Right cardiac atrium (tissue), 5 donors: ENCODE measurements at regions not wholly inside any gene's neighbourhood (a gene's known extent, or its start where the extent isn't known, plus 50 kb on each side); places are given as distances from the start of the nearest gene placed in this dataset.

ENCODE experiments used
- ATAC-seq, 2 donors: fragments of 200-7000 bp; cut with Tn5 transposase; one replicate each; pipeline versions ENCODE4 v1.8.0 to v1.9.1; 2020; ENCODE audit warnings: moderate library complexity in 2 of 2, mild to moderate bottlenecking in 1 of 2
- DNase-seq, 3 donors: peaks; one replicate each; pipeline ENCODE4 v3.0.0-alpha.2; 2020
- H3K27ac ChIP-seq: one replicate; pipeline ENCODE4 v1.5.1; 2013; ENCODE audit warnings: mild to moderate bottlenecking, low read length, control low read depth, moderate library complexity
- H3K27me3 ChIP-seq: one replicate; pipeline ENCODE4 v1.6.1; 2013; ENCODE audit not compliant: control insufficient read depth, insufficient read depth
- H3K4me1 ChIP-seq: one replicate; pipeline ENCODE4 v1.6.1; 2013; ENCODE audit warnings: low read length; ENCODE audit not compliant: control insufficient read depth, insufficient read depth
- H3K4me3 ChIP-seq: one replicate; pipeline ENCODE4 v1.5.1; 2013; ENCODE audit warnings: low read length, control low read depth
- H3K9me3 ChIP-seq: one replicate; pipeline ENCODE4 v1.6.1; 2013; ENCODE audit warnings: low read length; ENCODE audit not compliant: control insufficient read depth
- WGBS: extraction: QIAGEN DNeasy Blood & Tissue Kit; methylation state at CpG from one replicate; pipeline ENCODE4 v1.1.7; 2013; 5-methylcytosine and 5-hydroxymethylcytosine counted together
- intact Hi-C, 4 donors: fragments of 100-400 bp; cut with DNase I; formaldehyde crosslinking; loops; one replicate each; pipeline versions ENCODE4 v1.11.0 to v1.14.0; 2022 to 2023
- donor health status: healthy with polysubstance abuse.
- donor health status: DM: no; HTN: yes; CAD: no.
- donor health status: DM: no; HTN: no; CAD: no.
- donor health status: DM: no; HTN: yes; CAD: no; lungs with severe emphysema.
- donor health status: DM: yes; HTN: yes; CAD: no.

GRCh38 chr5:63650581-63650980 is 311.7 kb downstream of the HTR1A start:
- H3K9me3 ChIP-seq = no peaks in the 10 kb centered on the region
- DNase-seq (no peak), ATAC-seq (no peak)
- no peak overlapping the region for H3K27ac ChIP-seq
- intact Hi-C loops = no loop called here
- no peaks in the 10 kb centered on the region for H3K27me3 ChIP-seq
- 92% methylated on average over 2 of the region's 2 CpGs for WGBS
- no peaks in the 10 kb centered on the region for H3K4me1 ChIP-seq
- H3K4me3 ChIP-seq = no peak overlapping the region

DNA sequence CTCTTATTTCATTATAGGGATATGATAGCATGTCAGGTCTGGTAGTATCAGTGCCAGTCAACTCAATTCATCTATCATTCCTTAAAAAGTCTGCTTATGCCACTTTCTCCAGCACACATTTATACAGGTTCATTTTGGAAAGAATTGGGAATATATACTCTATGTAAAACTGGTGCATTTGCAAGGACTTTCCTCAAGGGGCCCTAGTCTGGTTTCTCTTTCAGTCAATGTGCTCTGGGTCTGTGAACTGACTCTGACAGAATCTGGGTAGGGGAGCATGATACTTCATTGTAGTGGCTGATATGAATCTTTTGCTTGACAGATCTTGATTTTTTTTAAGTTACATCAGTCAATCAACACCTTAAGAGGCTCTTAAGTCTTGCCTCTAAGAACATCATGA is 313.9 kb downstream of the HTR1A start:
- no peak overlapping the region for H3K4me3 ChIP-seq
- H3K27me3 ChIP-seq = no peaks in the 10 kb centered on the region
- no peaks in the 10 kb centered on the region for H3K9me3 ChIP-seq
- DNase-seq = no peak
- H3K27ac ChIP-seq = no peak overlapping the region
- intact Hi-C loops = no loop called here
- no peak for ATAC-seq
- H3K4me1 ChIP-seq = no peaks in the 10 kb centered on the region

GRCh38 chr5:63629951-63630630 is 332.2 kb downstream of the HTR1A start:
- H3K27me3 ChIP-seq = no peaks in the 10 kb centered on the region
- WGBS = 87% methylated on average over 4 of the region's 4 CpGs
- ATAC-seq (no peak), DNase-seq (no peak)
- intact Hi-C loops = no loop called here
- H3K4me1 ChIP-seq = no peaks in the 10 kb centered on the region
- no peaks in the 10 kb centered on the region for H3K9me3 ChIP-seq
- H3K4me3 ChIP-seq = no peak overlapping the region
- H3K27ac ChIP-seq = no peak overlapping the region

DNA sequence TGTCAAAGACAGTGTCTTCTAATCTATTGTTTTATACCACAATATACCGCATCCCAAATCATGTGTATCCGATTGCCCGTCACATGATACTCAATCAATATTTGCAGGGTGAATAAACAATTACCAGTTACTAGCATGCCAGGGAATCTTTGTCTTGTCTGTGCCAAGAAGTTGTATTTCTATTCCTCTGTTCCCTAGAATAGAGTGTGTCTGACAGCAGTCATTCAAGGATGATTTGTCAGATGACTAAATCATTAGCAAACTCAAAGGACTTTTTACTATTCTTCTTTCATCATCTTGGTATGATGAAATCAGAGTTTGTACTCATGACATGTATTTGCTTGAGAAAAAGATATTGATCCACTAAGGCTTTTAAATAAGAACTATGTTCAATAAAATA is 348.8 kb downstream of the HTR1A start:
- WGBS = 91% methylated on average over 3 of the region's 3 CpGs
- H3K27ac ChIP-seq = no peak overlapping the region
- H3K4me1 ChIP-seq = no peaks in the 10 kb centered on the region
- no peak overlapping the region for H3K4me3 ChIP-seq
- ATAC-seq (no peak), DNase-seq (no peak)
- intact Hi-C loops = no loop called here
- no peaks in the 10 kb centered on the region for H3K9me3 ChIP-seq
- H3K27me3 ChIP-seq = no peaks in the 10 kb centered on the region

GRCh38 chr5:63603996-63604395 is 358.2 kb downstream of the HTR1A start:
- H3K27ac ChIP-seq = no peak overlapping the region
- DNase-seq = no peak
- no peaks in the 10 kb centered on the region for H3K9me3 ChIP-seq
- no peak overlapping the region for H3K4me3 ChIP-seq
- intact Hi-C loops = no loop called here
- 70% methylated on average over 3 of the region's 3 CpGs for WGBS
- no peaks in the 10 kb centered on the region for H3K27me3 ChIP-seq
- no peaks in the 10 kb centered on the region for H3K4me1 ChIP-seq
- no peak for ATAC-seq

DNA sequence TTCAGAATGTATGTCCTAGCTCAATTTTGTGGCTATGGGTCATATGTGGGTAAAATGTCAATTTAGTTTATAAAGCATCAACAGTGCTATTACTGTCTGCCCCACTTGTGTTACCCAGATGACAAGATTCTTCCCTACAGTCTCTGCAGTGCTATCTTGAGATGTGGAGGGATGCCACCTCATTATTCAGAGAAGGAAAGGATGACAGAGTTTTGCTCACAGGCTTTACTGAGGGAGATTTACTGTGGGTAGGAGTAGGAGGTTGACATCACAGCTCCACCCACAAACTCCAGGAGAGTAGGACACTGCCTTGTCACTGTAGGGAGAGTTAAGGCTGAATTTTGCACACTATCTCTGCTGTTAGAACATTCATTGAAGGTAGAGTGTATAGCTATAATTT is 359.3 kb downstream of the HTR1A start:
- Histone ChIP-seq H3K27me3 (no peaks in the 10 kb centered on the region), H3K27ac (no peak overlapping the region), H3K4me1 (no peaks in the 10 kb centered on the region), H3K9me3 (no peaks in the 10 kb centered on the region), H3K4me3 (no peak overlapping the region)
- ATAC-seq (no peak), DNase-seq (no peak)
- intact Hi-C loops = no loop called here

DNA sequence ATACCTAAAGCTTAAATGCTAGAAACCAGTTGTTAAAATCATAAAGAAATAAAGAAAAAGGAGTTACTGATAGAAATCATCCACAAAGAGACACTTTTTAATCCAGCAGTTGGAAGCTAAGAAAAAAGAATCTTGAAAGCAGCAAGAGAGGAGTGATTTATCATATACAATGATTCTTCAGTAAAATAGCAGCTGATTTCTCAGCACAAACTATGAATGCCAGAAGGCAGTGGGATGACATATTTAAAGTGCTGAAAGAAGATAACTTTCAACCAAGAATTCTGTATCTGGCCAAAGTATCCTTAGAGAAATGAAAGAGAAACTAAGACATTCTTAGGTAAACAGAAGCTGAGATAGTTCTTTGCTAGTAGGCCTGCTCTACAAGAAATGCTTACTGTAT is 366.0 kb downstream of the HTR1A start:
- intact Hi-C loops = no loop called here
- ATAC-seq (no peak), DNase-seq (no peak)
- H3K27me3 ChIP-seq = no peaks in the 10 kb centered on the region
- H3K4me3 ChIP-seq = no peak overlapping the region
- H3K27ac ChIP-seq = no peak overlapping the region
- no peaks in the 10 kb centered on the region for H3K9me3 ChIP-seq
- no peaks in the 10 kb centered on the region for H3K4me1 ChIP-seq

DNA sequence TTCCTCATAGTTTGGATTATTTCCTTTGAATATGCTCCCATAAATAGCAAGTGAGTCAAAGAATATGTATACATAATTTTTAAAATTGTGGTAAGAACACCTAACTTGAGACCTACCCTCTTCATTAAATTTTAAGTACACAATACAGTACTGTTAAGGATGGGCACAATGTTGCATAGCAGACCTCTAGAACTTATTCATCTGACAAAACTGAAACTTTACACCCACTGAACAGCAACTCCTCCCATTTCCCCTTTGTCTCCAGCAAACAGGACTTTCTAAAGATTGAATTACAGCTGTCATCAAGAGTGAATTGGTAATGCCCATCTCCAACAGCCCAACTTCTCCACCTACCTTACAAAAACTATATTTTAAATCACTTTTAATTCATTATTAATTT is 388.9 kb downstream of the HTR1A start:
- Histone ChIP-seq H3K27ac (no peak overlapping the region), H3K4me3 (no peak overlapping the region), H3K9me3 (no peaks in the 10 kb centered on the region), H3K27me3 (no peaks in the 10 kb centered on the region), H3K4me1 (no peaks in the 10 kb centered on the region)
- intact Hi-C loops = no loop called here
- no peak for DNase-seq
- ATAC-seq = no peak

DNA sequence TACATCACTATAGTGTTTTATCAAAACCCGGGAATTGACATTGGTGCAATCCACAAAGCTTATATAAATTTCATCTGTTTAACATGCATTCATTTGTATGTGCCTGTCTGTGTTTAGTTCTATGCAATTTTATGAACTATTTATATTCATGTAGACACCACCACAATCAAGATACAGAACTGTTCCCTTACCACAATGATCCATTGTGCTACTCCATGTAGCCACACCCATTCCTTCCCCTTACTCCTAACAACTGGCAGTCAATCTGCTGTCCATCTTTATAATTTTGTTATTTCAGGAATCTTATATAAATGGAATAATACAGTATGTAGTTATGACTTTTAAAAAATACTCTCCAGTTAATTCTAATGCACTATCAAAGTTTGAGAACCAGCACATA is 389.5 kb downstream of the HTR1A start:
- ATAC-seq = no peak
- no peak overlapping the region for H3K27ac ChIP-seq

GRCh38 chr5:63570752-63571151 is 391.5 kb downstream of the HTR1A start:
- Histone ChIP-seq H3K9me3 (no peaks in the 10 kb centered on the region), H3K4me3 (no peak overlapping the region), H3K4me1 (no peaks in the 10 kb centered on the region), H3K27ac (no peak overlapping the region), H3K27me3 (no peaks in the 10 kb centered on the region)
- 84% methylated on average over 12 of the region's 12 CpGs for WGBS
- intact Hi-C loops = no loop called here
- DNase-seq = no peak
- ATAC-seq = no peak

More for the DNA sequence above, 389.5 kb downstream of the HTR1A start:
- WGBS = 76% methylated on average over 1 of the region's 1 CpG
- no peak overlapping the region for H3K4me3 ChIP-seq
- no peaks in the 10 kb centered on the region for H3K27me3 ChIP-seq
- H3K9me3 ChIP-seq = no peaks in the 10 kb centered on the region
- DNase-seq = no peak
- intact Hi-C loops = no loop called here
- H3K4me1 ChIP-seq = no peaks in the 10 kb centered on the region

GRCh38 chr5:63564789-63565188 is 397.5 kb downstream of the HTR1A start:
- no peaks in the 10 kb centered on the region for H3K4me1 ChIP-seq
- no peak overlapping the region for H3K27ac ChIP-seq
- ATAC-seq = no peak
- H3K9me3 ChIP-seq = peaks cover 5% of the 10 kb centered on the region
- no peak for DNase-seq
- 67% methylated on average over 3 of the region's 3 CpGs for WGBS
- intact Hi-C loops = no loop called here
- H3K4me3 ChIP-seq = no peak overlapping the region
- H3K27me3 ChIP-seq = no peaks in the 10 kb centered on the region
